Psoas muscle (tissue), 7 donors: ENCODE measurements at regions not wholly inside any gene's neighbourhood (a gene's known extent, or its start where the extent isn't known, plus 50 kb on each side); places are given as distances from the start of the nearest gene placed in this dataset.

Experiments used
- ATAC-seq, 4 donors: fragments of 200-7000 bp; cut with Tn5 transposase; one replicate each; pipeline ENCODE4 v1.9.1; 2020; ENCODE audit warnings: moderate library complexity in 3 of 4, mild to moderate bottlenecking in 2 of 4
- DNase-seq, 2 donors: peaks; one replicate each; pipeline ENCODE4 v3.0.0-alpha.2; 2020
- H3K27ac ChIP-seq: fragments of 200-600 bp; one replicate; pipeline ENCODE4 v1.8.0; 2022
- H3K27me3 ChIP-seq, 3 donors: fragments of 200-600 bp in 1 of 3; one replicate each; pipeline versions ENCODE4 v1.6.1 to v1.8.0; 2013 to 2022; ENCODE audit warnings: low read length in 2 of 3, mild to moderate bottlenecking in 2 of 3, moderate library complexity in 1 of 3; ENCODE audit not compliant: insufficient read depth in 3 of 3
- H3K36me3 ChIP-seq, 2 donors: fragments of 200-600 bp in 1 of 2; one replicate each; pipeline versions ENCODE4 v1.6.1 to v1.8.0; 2013 to 2022; ENCODE audit warnings: low read depth in 1 of 2, mild to moderate bottlenecking in 1 of 2, moderate library complexity in 1 of 2; ENCODE audit not compliant: insufficient read depth in 1 of 2
- H3K4me1 ChIP-seq: fragments of 200-600 bp; one replicate; pipeline ENCODE4 v1.8.0; 2022
- H3K4me3 ChIP-seq: fragments of 200-600 bp; one replicate; pipeline ENCODE4 v1.8.0; 2022; ENCODE audit warnings: mild to moderate bottlenecking
- H3K9me3 ChIP-seq: fragments of 200-600 bp; one replicate; pipeline ENCODE4 v1.8.0; 2022
- WGBS, 3 donors: extraction: QIAGEN DNeasy Blood & Tissue Kit; methylation state at CpG; one replicate each; pipeline versions ENCODE4 v1.1.6 to v1.1.7; 2013; 5-methylcytosine and 5-hydroxymethylcytosine counted together
- intact Hi-C, 2 donors: fragments of 100-400 bp; cut with DNase I; formaldehyde crosslinking; loops; one replicate each; pipeline versions ENCODE4 v1.11.0 to v1.14.2; 2022
- TF ChIP-seq, protein P1 (sequence below): fragments of 200-600 bp; IDR thresholded peaks from one replicate; pipeline ENCODE4 v1.8.0; 2022; ENCODE audit warnings: antibody characterized with exemption
- donor health status: healthy with polysubstance abuse.
- donor health status: DM: no; HTN: no; CAD: no; lungs with moderate emphysema.
- donor health status: Bipolar disorder and iron deficiency.
- donor health status: healthy.
- donor health status: DM: yes; HTN: yes; CAD: no.
- donor health status: DM: no; HTN: no; CAD: no.
- donor health status: DM: yes; HTN: yes; CAD: no.

DNA sequence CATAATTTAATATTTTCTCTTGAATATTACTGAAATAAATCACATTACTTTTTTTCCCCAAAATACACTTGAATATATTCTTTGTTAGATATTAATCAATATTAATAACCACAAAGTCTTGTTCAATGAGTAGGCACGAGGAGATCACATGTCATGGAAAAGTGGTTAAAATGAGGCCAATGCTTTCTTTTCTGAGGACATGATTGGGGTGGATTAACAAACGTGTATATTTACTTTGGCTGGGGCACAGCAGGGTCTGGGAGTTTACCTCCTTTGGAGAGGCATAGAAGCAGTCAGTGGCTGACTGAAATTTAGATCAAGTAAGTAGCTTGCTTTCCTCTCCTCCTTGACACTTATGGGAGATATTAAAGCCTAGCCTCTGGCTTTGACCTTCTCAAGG is 664.3 kb upstream of the B3GALT2 start:
- H3K4me3 ChIP-seq = no peak overlapping the region
- H3K27ac ChIP-seq = no peak overlapping the region
- intact Hi-C loops = no loop called here
- H3K36me3 ChIP-seq = no peaks in the 10 kb centered on the region
- H3K4me1 ChIP-seq = no peaks in the 10 kb centered on the region
- TF ChIP-seq, protein P1, sequence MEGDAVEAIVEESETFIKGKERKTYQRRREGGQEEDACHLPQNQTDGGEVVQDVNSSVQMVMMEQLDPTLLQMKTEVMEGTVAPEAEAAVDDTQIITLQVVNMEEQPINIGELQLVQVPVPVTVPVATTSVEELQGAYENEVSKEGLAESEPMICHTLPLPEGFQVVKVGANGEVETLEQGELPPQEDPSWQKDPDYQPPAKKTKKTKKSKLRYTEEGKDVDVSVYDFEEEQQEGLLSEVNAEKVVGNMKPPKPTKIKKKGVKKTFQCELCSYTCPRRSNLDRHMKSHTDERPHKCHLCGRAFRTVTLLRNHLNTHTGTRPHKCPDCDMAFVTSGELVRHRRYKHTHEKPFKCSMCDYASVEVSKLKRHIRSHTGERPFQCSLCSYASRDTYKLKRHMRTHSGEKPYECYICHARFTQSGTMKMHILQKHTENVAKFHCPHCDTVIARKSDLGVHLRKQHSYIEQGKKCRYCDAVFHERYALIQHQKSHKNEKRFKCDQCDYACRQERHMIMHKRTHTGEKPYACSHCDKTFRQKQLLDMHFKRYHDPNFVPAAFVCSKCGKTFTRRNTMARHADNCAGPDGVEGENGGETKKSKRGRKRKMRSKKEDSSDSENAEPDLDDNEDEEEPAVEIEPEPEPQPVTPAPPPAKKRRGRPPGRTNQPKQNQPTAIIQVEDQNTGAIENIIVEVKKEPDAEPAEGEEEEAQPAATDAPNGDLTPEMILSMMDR = no peak
- no peaks in the 10 kb centered on the region for H3K9me3 ChIP-seq
- 47 to 58% (median 48%) methylated on average over 2 of the region's 2 CpGs for WGBS, 3 donors
- H3K27me3 ChIP-seq = no peaks in the 10 kb centered on the region
- ATAC-seq (no peak), DNase-seq (no peak)

DNA sequence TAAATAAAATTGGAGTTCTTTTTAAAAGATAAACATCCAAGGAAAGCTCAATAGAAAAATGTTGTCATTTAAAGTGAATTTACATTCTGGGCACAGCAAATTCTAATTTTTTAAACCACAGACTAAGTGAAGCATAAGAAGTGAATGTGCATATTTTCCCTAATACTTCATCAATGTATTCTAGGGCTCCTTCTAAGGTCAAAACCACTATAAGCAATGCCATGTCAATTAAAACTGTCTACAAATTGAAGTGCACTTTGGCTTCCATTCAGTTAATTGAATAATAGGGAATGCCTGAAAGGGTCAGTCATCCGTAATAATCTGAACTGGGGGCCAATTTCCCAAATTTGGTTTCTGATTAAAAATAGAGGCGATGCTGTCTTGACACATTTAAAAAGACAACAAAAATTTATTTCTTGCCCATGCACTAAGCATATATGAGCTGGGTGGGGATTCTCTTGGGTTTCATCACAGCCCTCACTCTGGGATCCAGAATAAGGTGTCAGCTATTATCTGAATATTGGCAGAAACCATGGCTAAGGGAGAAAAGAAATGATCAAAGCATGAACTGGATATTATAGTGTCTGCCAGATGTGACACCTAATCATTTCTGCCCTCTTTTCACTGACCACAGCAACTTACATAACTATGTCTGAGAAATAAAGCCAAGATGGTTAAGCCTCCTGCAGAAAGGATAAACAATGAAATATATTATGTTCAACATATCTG is 660.6 kb upstream of the B3GALT2 start:
- ATAC-seq (no peak), DNase-seq (no peak)
- Histone ChIP-seq H3K9me3 (no peaks in the 10 kb centered on the region), H3K4me3 (no peak overlapping the region), H3K27me3 (no peaks in the 10 kb centered on the region), H3K36me3 (no peaks in the 10 kb centered on the region), H3K4me1 (no peaks in the 10 kb centered on the region), H3K27ac (no peak overlapping the region)
- 82 to 88% (median 83%) methylated on average over 2 of the region's 2 CpGs for WGBS, 3 donors
- intact Hi-C loops = no loop called here
- TF ChIP-seq, protein P1 = no peak

DNA sequence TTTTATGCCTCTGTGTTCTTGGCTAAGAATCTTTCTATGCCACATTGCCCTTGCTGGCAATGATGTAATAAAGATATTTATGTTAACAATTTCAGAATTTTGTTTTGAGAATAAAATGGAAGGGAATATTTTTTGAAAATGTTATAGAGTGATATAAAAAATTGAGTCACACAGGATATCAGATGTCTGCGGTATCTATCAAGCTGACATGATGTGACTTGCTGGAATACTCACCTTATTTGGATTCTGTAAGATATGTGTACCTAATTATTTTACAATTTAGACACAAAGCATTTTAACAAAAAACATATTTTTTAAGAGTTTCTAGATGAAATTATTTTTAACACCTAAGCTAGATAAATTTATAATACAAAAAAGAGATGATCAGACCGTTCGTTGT is 660.0 kb upstream of the B3GALT2 start:
- Histone ChIP-seq H3K9me3 (no peaks in the 10 kb centered on the region), H3K4me3 (no peak overlapping the region), H3K27ac (no peak overlapping the region), H3K27me3 (no peaks in the 10 kb centered on the region), H3K4me1 (no peaks in the 10 kb centered on the region), H3K36me3 (no peaks in the 10 kb centered on the region)
- intact Hi-C loops = no loop called here
- WGBS, 3 donors = 71 to 93% (median 75%) methylated on average over 3 of the region's 3 CpGs
- ATAC-seq = no peak
- no peak for DNase-seq
- TF ChIP-seq, protein P1 = no peak

DNA sequence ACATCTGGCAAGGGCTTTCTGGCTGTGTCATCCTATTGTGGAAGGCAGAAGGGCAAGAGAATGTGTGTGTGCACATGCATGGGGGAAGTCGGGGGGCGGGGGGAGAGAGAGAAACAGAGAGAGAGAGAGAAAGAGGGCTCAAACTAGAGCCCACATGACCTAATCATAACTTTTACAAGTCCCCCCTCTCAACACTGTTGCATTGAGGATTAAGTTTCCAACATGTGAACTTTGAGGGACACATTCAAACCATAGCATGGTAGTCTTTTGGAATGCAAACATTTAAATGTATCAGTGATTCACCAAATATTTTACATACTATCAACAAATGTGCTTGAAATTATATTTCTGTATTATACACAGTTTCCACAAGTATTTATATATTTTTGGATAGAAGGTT is 655.4 kb upstream of the B3GALT2 start:
- H3K9me3 ChIP-seq = no peaks in the 10 kb centered on the region
- H3K4me1 ChIP-seq = no peaks in the 10 kb centered on the region
- ATAC-seq (no peak), DNase-seq (no peak)
- 32 to 81% (median 43%) methylated on average over 2 of the region's 2 CpGs for WGBS, 3 donors
- intact Hi-C loops = no loop called here
- no peaks in the 10 kb centered on the region for H3K36me3 ChIP-seq
- no peak overlapping the region for H3K4me3 ChIP-seq
- H3K27me3 ChIP-seq = no peaks in the 10 kb centered on the region
- no peak overlapping the region for H3K27ac ChIP-seq
- TF ChIP-seq, protein P1 = no peak

DNA sequence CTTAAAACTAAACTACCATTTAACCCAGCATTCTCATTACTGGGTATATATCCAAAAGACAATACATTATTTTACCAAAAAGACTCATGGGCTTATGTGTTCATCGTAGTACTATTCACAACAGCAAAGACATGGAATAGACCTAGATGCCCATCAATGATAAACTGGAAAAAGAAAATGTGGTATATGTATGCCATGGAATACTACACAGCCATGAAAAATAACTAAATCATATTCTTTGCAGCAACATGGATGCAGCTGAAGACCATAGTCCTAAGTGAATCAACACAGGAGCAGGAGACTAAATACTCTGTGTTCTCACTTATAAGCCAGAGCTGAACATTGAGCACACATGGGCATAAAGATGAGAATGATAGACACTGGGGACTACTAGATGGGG is 645.1 kb upstream of the B3GALT2 start:
- Histone ChIP-seq H3K27me3 (no peaks in the 10 kb centered on the region), H3K9me3 (peaks cover 12% of the 10 kb centered on the region), H3K36me3 (no peaks in the 10 kb centered on the region), H3K4me3 (no peak overlapping the region), H3K4me1 (no peaks in the 10 kb centered on the region), H3K27ac (no peak overlapping the region)
- ATAC-seq = no peak
- TF ChIP-seq, protein P1 = no peak
- no peak for DNase-seq
- WGBS, 3 donors = 55 to 91% (median 90%) methylated on average over 1 of the region's 1 CpG
- intact Hi-C loops = no loop called here
